ENCODE measurements at regions not wholly inside any gene's neighbourhood (a gene's known extent, or its start where the extent isn't known, plus 50 kb on each side); places are given as distances from the start of the nearest gene placed in this dataset.
"Not testable (repeated sequence)": the region's sequence is repeated elsewhere in the genome, so short reads cannot be mapped to it uniquely, and the experiment has no call there.

DNA sequence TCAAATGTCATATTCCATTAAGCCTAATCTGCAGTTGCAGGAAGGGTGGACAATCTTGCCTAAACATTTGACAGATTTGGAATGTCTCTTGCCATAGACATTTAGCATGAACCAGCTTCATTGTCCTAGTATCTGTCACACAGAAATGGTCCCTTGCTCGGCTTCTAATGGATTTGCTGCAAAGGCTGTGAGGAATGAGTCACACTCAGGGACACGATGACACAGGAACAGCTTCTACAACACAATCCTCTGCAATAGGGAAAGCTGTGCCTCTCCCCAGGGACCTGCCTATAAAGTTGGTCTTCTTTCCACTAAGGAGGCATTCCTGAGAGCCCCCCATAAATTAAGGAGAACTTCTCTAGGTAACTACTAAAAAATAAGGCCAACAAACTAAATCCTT lies 155.1 kb upstream of the L3MBTL4 start:
- DNase-seq = no peak

DNA sequence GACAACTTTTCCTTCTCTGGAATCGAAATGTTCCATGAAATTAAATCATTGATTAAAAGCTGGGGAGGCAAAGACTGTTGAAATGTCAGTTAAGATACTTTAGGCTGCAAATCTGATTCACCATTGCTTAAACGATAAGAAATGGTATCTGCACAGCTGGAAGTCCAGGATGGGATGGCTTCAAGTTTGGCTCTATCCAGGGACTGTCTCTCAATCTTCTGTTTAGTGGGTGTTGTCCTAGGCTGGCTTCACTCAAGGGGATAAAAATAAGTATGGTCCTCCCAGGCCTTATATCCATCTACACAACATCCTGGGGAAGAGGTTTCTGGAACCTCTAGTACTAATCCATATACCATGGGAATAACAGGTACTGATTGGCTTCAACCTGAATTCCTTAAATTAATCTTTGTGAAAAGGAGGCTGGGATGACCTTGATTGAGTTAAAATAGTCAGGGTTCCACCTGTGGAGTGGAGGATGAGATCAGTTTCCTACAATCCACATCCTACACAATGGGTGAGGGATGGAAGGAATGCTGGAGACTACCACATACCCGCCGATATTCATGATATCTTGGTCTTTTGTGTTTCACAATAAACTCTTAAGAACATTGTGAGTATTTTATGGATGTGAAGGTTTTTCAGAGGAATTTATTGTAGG lies 156.0 kb upstream of the L3MBTL4 start:
- no peak for DNase-seq

DNA sequence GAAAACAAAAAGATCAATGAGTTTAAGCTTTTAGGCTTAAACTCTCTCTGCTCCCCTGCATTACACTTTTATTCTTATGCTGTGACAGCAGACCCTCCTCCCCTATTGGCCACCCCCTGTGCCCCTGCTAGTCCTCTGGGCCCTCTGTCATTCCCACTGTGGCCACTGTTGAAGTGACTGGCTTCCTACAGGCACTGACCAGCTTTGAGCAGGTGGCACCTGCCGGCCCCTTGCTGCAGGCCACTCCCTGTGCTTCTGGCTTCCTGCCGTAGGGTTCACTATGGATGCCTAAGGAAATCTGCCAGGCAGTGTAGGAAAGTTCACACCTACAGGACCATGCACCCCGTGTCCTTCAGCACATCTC lies 156.5 kb upstream of the L3MBTL4 start:
- DNase-seq = no peak

DNA sequence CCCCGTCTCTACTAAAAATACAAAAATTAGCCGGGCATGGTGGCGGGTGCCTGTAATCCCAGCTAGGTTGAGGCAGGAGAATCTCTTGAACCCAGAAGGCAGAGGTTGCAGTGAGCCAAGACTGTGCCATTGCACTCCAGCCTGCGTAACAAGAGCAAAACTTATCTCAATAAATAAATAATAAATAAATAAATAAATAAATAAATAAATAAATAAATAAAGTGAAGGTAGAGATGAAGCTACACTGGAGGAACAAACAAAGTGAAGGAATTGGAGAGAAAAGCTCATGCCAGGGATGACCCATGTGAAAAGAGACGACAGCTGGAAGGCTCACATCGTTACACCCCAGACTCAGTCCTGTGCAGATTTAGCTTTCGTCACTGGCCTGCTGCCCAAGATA lies 157.3 kb upstream of the ARHGAP28 start:
- not testable (repeated sequence) for DNase-seq

DNA sequence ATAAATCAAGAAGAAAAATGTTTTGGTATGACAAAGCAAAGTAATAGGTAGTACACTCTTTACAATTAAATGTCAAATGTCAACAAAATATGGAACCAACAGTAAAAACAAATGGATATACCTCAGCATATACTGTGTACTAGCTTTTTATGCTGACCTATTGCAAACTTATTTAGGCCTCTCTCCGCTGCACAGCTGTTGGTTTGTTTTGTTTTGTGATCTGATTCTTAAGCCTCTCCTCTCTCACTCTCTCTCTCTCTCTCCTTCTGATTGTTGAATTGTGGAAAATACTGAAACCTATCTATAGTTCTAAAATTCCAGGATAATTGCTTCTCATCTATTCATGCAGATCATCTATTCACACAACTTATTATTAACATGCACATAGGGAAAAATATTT lies 154.9 kb upstream of the ARHGAP28 start:
- DNase-seq = no peak

DNA sequence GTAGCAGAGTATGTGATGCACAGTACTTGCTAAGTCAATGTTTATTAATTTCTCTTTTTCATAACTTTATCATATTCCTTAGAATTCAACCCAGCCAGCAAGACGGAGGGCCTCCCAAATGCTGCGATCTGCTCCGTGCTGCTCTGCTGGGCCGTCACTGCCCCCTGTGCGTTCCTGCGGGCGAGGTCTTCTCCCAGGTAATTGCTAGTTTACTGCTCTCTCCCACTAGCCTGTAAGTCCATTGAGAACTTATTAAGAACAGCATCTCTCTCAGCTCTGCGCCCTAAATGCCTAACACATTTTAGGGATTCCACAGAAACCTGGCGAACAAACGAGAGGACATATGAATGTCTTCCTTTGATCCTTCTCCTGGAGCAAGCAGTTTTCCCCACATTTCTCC lies 153.6 kb upstream of the ARHGAP28 start:
- DNase-seq = no peak

DNA sequence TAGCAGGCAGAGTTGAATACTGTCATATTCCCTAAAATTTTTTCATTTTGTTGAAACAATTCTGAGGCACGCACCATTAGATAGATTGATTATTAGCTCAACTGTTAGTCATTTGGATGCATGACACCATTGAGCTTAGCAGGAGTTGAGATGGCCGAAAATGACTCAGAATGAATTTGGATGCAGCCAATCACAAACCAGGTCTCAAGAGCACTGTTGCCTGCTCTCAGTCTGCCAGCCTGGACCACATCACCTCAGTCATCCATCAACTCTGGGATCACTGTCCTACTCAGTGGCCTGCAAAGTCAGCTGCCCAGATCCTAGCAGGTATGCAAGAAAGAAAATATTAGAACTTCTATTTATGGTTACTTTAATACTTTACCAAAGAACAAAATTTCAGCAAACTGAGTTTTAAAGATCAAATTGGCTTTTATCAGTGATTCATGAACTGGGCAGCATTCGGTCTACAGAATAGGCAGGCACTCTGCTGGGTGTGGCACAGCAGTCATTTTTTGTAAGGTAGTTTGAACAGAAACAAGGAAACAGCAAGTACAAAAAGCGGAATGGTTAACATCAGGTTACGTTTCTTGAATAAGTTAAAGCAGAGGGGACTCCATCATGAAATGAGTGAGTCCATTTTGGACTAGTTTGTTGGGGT lies 152.7 kb upstream of the ARHGAP28 start:
- DNase-seq = no peak

DNA sequence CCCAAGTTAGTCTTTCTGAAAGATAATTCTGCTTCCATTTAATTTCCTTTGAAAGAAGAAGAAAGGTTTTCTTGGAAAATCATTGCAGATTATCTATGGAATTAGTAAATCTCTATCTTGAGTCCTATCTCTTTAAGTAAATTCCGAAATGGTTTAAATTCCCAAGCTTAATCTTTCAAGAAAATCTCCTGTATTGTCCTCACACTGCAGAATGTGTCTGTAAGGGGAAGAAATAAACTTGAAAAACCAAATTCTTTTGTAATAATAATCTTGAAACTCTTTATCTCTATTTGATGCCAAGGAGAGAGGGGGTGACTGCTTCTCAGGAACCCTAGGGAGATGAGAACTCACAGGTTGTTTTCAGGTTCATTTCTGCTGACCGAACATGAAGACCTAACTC lies 150.8 kb upstream of the ARHGAP28 start:
- DNase-seq = no peak

DNA sequence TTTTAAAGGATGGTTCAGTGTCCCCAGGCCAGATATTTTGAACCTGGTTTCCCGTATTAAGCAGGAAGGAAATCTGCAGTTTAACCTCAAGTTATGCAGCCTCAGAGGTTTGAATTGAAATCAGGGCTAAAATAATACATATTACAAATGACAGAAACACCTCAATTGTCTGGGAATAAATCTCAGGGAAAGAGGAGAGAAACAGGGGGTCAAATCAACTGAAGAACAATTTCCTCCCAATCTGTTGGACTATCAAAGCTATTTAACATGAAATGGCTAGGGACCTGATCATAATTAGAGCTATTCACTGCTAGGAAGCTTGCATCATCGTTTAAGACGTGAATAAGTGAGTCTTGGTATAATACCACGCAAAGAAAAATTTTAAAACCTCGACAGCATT lies 150.0 kb upstream of the ARHGAP28 start:
- no peak for DNase-seq

DNA sequence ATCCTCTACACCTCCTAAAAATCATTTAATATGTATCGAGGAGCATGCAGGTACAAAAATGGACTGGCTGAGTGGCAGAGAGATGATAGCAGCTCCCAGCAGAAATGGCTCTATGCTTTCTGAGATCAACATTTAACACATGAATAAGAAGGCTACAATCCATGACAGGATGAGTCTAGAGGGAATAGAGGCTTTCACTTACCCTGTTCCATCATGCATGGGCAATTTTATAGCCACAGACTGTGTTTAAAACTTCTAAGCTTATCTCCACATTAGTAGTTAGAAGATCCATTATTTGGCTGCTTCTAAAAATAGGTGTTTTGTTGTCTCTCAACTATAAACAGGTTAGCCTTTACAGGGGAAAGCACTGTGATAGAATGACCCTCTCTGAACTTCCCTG lies 149.1 kb upstream of the ARHGAP28 start:
- no peak for DNase-seq

DNA sequence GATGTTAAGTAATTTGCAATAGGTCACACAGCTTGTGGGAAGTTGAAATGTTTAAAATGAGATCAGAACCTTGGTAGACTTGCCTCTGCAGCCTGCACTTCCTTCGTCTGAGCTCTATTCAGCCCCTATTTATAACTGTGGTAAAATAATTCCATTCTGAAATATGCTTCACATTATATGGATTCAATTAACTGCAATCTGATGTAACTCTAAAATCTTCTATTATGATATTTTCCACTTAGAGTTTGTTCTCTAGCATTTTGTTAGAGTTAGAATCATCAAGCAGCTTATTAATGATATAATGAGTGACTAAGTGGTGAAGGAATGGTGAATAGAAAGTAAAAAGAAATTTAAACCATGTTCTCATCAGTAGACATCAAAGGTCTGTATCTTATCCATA lies 139.6 kb upstream of the ARHGAP28 start:
- DNase-seq = no peak

DNA sequence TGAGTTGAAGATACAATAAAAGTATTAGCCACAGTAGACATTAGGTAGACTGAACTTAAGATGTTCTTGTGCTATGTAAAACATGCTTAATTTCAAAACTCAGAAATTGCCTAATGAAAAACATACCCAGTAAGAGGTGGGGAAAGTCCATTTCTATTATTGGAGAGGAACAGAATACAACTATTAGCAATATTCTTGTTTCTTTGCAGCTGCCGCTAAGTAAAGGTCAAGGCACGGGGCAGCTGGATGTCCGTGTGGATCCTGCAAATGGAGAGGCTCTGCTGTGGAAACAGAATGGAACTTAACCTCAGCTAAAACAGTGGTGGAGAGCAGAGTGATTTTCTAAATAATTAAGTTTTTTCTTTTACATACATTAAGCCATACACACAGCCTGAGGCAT lies 139.2 kb upstream of the ARHGAP28 start:
- no peak for DNase-seq

DNA sequence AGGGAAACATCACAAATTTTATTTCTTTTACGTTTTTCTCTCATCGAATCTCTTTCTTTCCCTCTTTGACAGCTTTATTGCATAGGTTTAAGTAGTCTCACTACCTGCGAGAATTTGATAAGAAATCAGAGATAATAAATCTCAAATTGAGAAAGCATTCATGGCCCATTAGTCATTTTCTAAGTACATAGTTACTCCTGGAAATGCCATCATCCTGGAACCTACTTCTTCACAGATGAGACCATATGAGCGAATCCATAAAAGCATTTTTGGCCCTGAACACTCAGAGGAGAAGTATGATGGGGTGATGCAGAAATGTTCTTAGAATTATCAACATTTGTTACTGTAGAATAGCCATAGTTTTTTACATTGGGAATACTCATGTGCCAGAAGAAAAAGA lies 138.0 kb upstream of the ARHGAP28 start:
- DNase-seq = no peak

DNA sequence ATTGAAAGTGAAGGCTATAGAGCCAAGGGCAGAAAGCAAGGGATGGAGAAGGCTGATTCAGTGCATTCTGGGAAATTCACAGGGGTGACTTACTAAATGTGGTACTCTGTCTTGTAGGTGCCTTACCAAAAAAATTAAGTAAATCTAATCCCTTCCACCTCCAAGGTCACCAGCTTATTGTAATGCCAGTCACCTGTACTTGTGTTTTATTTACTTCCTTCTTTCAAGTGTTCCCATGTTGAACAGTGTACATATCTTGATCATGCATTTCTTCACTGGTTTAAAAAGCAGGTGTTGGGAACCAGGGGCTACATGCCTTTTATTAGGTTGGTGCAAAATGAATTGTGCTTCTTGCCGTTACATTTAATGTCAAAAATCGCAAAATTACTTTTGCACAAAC lies 137.0 kb upstream of the ARHGAP28 start:
- DNase-seq = no peak

DNA sequence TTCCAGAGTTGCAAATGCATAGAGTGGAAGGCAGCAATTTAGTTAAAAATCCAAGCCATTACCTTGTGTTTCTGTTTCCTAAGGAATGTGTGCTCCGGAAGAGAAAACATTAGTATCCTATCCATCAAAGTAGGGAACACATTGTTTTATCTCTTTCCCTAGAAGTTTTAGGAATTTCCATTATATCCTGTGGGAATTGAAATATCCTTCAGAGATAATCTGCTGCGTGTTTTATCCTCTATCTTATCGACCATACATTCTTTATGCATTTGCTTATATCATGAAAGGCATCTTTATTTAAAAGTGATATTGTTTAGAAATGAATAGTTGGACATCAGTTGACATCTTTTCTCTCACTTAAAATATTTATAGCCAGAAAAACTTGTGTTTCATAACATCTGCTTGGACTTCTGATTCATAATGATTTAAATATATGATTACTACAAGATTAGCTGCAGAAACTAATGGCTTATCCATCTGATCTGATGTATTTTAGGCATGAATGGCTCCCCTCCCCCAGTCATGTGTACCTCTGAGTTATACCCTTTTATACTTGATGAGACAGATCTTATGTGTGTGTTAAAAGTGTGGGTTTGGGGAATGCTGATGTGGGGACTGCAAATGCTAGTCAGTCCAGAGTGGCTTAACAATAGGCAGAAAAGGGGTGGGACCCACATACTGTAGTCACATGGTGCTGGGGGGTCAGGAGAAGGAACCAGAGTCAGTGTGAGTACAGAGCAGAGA lies 136.2 kb upstream of the ARHGAP28 start:
- DNase-seq = no peak

DNA sequence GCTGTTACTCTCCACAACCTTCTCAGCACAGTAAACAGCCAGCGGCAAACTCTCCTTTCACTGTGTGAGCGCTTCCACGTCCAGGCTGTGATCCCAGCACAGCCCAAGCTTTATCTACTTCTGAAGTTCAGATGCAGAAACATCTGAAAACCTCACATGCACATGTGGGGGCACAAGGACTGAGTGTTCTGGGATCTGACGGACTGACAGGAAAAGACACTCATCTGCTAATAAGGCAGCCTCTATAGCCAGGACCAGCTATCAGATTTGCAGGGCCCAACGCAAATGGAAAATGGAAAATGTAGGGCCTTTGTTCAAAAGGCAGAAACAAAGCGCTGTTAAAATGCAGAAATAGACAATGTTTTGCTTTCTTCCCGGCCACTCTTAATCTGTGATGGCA lies 133.8 kb upstream of the ARHGAP28 start:
- DNase-seq = peak in 19 of 51 donors; percentile 2 to 48 (median 15)

DNA sequence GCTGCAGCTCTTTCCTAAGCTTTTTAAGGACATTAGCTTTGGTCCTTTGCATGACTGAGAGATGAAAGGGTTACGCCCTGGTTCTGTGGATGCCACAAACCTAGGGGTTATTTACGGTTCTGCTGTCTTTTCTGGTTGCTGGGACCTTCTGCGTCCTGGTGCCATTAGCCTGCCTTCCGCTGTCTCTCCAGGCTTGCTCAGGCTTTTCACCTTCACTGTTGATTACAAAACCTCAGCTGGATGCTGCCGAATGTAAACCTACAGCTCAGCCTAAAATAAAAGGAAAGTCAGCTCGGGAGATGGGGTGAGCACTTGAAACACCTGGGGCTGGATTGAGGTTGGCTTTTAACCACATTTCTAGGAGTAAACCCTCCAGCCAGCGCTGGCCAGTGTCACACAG lies 130.9 kb upstream of the ARHGAP28 start:
- DNase-seq = no peak

DNA sequence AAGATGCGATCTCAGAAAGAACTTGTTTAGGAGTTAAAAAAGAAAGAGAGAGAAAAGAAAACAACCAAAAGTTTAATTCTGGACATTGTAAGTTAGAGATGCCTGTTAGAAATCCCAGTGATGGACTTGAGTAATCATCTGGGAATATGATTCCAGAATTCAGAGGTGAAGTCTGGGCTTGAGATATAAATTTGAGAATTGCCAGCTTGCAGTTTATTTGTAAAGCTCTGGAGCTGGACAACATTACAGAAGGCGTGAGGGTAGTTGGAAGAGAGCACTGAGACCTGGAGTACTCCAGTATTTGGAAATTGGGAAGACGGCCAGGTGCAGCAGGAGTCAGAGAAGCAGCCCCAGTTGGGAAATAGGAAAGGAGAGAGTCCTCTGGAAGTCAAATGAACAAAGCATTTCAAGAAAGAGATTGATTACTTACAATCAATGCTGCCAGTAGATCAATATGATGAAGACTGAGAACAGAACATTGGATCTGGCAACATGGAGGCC lies 128.8 kb upstream of the ARHGAP28 start:
- DNase-seq = no peak

DNA sequence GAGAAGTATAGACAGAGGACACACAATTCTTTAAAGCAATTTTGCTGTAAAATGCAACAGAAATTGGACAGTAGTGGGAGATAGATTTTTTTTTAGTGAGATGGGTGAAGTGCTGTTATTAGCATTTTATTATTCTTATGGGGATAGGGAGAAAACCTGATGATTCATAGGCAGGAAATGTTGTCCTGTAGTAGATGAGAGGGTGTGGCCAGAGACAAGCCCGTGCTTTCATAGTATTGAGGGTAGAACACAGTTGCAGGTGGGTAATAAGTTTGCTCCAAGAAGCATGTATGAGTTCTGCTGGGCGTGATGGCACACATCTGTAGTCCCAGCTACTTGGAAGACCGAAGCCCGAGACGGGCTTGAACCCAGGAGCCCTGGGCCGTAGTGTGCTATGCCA lies 128.3 kb upstream of the ARHGAP28 start:
- DNase-seq = no peak

DNA sequence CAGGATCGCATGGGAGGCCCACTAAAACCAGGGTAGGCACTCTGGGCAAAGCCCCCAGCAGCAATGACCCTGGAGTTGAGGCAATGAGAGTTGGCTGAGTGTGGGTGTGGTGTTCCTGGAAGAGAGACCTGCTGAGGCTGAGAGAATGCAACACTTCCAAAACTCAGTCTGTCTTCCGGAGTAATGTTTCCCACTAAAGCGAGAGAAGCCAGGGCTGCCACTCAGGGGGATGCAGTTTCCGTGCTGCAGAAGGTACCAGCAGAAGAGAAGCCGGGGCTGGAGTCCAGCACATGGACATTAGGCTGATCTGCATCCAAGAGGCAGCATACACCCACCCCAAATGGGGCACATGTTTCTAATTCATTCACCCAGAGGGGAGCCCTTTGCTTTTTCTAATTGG lies 127.2 kb upstream of the ARHGAP28 start:
- no peak for DNase-seq

DNA sequence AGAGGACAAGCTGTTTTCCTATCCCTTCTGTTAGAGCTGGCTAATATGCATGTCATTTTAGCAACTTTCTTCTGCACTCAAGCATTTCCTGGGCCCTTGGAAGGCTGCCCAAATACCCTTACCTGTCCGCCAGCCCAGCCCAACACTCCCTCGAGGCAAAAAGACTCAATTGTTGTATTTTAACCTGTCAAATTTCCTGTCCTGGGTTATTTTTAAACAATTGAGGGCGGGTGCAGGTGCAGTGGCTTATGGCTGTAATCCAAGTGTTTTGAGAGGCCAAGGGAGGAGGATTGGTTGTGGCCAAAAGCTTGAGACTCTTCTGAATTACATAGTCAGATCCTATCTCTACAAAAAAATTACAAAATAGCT lies 125.0 kb upstream of the ARHGAP28 start:
- DNase-seq = no peak

DNA sequence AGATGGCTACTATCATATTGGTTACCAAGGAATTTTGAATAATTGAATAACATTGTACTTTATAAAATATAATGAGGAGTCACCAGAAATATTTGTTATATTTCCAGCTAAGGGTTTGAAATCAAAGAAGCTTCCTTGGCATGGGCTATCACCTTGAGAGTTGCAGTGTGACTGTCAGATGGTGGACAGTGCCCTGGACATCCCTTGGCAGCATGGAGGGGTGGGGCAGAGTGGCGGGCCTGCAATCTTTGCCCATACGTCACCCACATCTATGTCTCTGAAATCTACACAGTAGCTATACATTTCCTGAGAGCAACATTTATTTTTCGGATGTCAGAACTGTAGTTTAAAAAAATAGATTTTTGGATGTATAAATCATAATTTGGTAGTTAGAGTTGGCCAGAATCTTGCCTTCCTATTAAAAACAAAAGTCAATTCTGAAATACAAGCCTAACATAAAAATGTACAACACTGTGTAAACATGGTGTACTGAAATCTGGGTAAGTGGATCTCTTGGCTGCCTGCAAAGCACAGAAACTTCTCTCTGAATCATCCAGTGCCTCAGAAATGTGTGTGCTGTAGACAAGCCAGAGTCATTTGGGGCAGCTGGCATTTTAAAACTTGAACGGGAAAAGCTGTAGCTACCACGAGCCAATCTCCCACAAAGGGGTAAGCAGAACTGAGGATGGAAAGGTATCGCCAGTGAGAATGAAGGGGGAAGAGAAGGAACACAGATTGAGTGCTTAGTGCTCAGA lies 124.2 kb upstream of the ARHGAP28 start:
- DNase-seq = no peak

All from hypothalamus (tissue), 51 donors.